HG03354 (cell line): ENCODE measurements at regions not wholly inside any gene's neighbourhood (a gene's known extent, or its start where the extent isn't known, plus 50 kb on each side); places are given as distances from the start of the nearest gene placed in this dataset.
"Not testable (repeated sequence)": the region's sequence is repeated elsewhere in the genome, so short reads cannot be mapped to it uniquely, and the experiment has no call there.

Source experiments
- ATAC-seq: cut with Tn5 transposase; IDR thresholded peaks from one replicate; pipeline ENCODE4 v1.9.1; 2021; ENCODE audit warnings: mild to moderate bottlenecking; ENCODE audit not compliant: unreplicated experiment, poor library complexity, severe bottlenecking

- ATAC-seq = no peak
Measured at GRCh38 chr15:38714309-38715072, 149.9 kb upstream of the RASGRP1 start.

GRCh38 chr15:38720893-38721567 is 156.4 kb upstream of the RASGRP1 start:
- no peak for ATAC-seq

GRCh38 chr15:38721568-38721945 is 156.9 kb upstream of the RASGRP1 start:
- no peak for ATAC-seq

DNA sequence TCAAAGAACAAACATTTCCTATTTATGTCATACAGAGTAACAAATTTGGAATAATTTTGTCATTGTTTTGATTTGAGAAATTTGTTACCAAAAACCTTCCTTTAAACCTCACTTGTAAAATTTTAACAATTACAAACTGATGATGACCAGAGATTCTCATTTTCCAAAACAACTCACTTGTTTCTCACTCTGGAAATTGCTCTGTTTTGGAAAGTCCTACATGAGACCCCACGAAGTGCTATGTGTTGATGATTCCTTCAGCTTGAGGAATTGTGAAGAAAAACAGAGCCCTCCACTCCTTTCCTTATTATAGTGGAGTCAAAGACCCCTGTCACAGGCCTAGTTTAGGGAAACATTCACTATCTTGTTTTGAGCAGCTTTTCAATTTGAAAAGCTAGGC is 157.6 kb upstream of the RASGRP1 start:
- no peak for ATAC-seq

GRCh38 chr15:38724827-38725226 is 160.2 kb upstream of the RASGRP1 start:
- ATAC-seq = no peak

GRCh38 chr15:38726187-38726586 is 161.6 kb upstream of the RASGRP1 start:
- ATAC-seq = no peak

DNA sequence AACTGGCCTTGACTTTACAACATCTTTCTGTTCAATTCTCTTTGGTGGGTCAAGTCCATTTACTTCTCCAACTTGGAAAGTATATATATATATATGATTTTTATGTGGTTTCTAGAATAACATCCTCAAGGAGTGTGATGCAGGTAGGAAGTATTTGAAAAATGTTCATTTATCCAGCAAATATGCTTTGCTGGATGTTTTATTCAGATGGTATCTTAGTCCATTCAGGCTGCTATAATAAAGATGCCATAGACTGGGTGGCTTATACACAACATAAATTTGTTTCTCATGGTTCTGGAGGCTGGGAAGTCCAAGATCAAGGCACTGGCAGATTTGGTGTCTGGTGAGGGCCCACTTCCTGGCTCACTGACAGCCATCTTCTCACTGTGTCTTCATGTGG is 168.7 kb upstream of the RASGRP1 start:
- no peak for ATAC-seq

DNA sequence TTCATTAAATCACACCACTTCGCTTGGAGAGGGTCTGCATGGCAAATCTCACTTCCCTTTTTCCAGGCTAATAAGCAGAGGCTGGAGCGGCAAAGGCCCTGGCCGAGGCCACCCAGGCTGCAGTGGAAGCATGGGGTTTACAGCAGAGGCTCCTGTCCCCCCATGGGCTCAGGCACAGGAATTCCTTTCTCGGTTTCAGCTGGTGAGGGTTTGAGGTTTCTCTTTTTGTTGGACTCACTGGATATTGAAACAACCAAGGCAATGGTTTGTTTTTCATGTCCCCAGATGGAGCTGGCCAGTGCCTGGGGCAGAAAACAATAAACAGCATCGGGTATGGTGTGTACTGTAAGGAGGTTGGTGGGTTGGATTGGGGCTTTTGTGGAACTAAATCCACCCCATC is 175.6 kb upstream of the RASGRP1 start:
- no peak for ATAC-seq

DNA sequence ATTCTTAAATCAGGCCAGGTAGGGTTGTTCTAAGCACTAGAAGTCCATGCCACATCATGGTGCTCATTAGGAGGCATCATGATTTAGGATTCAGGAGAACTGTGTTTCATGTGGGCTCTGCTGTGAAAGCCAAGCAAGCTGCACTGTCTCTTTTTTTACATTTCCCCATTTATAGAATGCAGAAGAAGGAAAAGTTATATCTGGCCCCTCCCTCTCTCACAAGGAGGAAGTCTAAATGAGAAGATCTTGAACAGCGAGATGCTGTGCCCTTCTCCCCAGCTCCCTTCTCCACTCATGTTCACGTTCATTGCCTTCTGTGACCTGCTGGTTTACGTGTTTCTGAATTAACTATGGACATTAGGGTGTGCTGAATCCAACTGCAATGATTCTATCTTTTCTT is 178.5 kb upstream of the RASGRP1 start:
- ATAC-seq = no peak

DNA sequence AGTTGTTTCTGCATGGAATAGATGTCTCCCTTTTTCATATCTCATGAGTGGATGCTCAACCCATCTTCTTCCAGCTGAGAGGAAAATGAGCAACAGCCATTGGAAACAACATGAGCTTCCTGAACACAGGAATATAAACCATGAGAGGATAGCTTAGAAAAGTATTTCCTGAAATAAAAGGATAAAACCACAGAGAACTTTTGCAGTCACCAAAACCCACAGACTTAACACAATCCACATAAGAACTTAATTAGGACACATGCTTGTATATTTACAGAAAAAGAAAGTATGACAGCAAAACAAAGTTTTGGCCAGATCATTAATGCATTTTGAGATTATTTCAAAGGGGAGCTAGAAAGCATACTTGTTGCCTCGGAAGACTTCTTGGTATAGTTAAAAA is 180.5 kb upstream of the RASGRP1 start:
- ATAC-seq = no peak

DNA sequence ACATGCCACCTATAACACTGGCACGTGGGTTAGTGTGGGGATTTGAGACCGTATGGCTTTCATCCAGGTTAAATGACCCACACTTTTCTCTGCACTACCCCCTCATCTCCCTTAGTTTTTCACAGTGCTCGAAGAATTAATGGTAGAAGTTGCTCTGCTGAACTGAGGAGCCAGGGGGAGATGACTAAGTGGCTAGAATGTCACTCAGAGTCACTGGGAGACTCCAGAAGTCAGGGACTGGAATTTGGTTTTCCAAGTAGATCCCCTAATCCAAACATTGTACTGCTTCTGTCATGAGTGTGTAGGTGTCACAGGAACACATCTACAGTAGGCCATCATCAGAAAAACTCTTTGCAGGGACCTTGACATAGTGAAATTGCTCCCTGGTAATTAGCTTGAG is 181.0 kb upstream of the RASGRP1 start:
- no peak for ATAC-seq

DNA sequence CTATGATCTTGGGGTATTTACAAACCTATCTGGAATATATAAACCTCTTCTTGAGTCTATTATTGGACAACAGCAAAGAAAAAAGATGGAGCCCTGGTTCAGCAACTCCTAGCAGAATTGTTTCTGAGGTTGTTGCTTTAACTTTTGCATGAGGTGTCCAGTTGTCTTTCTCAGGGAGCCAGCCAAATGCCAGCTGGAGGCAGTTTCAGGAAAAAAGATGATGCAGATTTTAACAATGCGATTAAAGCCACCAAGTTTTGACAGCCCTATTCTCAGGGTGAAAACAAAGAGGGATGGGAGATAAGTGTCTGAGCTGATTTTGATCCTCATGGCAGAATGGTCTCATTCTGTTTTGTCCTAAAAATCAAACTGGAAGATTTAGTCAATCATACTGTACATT is 181.6 kb upstream of the RASGRP1 start:
- ATAC-seq = no peak

DNA sequence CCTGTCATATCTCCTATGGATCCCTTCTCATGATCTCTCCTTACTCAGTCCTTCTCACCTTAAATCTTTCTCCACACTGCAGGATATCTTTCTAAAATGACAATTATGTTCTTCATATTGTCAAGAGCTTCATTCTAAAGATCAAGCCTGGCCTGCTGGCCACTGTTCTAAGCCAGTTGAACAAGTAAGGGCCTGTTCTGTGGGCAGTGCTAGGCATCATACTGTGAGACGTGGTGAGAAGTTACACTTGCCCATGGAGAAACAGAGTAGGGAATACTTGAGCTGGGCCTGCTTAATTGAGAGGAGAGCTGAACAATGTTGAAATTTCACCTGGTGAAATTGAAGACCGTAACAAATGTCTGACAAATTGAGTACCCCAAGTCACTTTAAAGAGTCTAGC is 184.1 kb upstream of the RASGRP1 start:
- ATAC-seq = no peak

DNA sequence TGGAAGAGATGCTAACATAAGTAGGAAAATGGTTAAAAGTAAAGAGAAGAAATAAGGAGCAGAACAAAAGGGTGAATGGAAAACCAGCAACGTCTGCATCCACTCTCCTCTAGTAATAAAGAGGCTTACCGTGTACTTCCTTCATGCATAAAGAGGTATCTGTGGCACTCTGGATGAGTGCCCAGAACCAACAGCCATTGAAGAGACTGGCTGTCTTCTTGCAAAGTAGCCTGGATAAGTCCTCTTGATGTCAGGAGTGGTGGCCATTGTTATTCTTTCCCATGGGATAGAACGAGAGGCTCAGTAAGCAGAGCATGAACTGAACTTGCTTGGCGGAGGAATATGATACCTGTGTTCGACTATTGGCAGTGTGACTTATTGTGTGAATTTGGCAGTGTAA is 186.2 kb upstream of the RASGRP1 start:
- ATAC-seq = no peak

DNA sequence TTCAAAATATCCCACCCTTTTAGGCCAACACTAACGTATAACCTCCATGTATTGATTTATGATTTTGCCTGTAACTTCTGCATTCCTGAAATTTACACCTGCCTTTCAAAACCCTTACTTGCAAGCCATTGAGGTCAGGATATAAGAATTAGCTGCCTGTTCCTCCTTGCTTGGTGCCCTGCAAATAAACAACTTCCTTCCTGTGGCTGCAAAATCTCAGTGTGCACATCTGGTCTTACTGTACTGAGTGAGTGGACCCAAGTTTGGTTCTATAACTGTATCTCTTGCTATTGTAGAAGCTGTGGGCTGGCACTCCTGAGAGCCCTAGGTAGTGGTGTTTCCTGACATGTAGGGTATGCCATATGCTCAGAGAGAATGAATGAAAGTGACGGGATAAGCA is 191.1 kb upstream of the RASGRP1 start:
- no peak for ATAC-seq

- ATAC-seq = no peak
Measured at GRCh38 chr15:38756441-38756840, 191.8 kb upstream of the RASGRP1 start.

DNA sequence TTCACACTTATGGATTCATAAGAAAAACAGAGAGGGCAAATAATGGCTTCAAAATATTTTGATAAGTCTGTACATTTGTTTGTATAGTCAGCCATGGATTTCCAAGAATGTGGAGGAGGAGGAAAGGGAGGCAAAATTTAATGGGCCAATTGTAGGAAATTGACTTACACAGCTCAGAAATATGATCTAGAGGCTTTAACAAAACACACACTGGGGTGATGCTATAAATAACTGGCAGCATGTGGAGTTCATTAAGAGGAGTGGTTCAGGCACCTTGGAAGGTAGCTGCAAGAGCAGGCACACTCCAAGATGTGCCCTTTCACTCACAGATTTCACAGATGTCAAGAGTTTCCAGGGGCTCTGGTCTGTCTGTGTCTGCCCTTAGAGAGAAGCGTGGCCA is 193.4 kb upstream of the RASGRP1 start:
- ATAC-seq = no peak

DNA sequence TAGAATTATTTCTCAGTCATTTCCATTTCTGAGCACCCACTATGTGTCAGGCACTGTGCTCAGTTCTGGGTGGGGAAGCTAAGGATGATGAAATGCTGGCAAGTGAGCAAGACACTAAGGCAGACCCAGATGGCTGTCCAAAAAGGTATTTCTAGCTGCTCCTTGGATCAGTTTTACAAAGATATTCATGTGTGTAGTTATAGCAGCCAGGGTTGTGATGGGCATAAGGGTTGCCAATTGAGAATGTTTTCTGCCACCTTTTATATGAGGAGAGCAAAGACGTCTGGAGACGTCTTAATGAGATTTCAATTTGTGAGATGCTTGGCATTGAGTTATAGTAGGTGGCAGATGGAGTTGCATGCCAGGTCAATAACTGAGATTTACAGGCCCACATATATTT is 197.1 kb upstream of the RASGRP1 start:
- no peak for ATAC-seq

- ATAC-seq = no peak
Measured at GRCh38 chr15:38768970-38769369, 204.4 kb upstream of the RASGRP1 start.

DNA sequence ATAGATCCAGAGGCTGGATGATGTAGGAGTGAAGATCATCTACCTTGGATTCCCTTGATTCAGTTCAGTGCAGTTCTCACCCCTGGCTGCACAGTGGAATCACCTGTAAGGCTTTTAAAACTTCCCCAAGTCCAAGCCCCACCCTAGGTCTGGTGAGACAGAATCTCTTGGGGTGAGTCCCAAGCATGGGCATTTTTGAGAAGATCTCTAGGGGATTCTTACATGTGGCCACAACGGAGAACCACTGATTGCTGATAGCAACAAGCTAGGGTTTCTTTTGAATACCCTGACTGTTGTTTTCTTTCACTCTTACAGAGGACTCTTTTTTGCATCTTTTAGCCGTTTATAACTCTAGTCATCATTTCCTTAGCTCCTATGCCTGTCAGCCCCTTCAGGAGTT is 204.9 kb upstream of the RASGRP1 start:
- ATAC-seq = no peak

DNA sequence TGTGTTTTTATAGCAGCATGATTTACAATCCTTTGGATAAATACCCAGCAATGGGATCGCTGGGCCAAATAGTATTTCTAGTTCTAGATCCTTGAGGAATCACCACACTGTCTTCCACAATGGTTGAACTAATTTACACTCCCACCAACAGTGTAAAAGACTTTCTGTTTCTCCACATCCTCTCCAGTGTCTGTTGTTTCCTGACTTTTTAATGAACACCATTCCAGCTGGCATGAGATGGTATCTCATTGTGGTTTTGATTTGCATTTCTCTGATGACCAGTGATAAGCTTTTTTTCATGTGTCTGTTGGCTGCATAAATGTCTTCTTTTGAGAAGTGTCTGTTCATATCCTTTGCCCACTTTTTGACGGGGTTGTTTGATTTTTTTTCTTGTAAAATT is 209.5 kb upstream of the RASGRP1 start:
- not testable (repeated sequence) for ATAC-seq

DNA sequence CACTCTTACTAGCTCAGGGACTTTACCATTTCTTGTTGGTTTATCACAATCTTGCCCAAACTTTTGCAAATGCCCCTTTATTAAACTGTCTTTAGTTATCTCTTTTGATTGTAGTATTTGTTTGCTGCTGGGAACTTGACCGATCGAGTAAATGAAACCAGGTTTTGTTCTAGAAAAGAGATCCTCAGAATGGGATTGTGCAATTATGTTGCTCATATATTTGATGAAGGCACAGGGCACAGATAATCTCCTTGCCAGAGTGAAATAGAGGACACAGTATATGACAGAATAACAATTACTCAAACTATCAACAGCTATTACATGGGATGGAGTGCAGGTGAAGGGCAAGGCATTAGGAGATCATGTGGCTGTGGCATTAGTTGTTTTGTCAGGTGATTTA is 216.6 kb upstream of the RASGRP1 start:
- no peak for ATAC-seq
